ENCODE measurements at regions not wholly inside any gene's neighbourhood (a gene's known extent, or its start where the extent isn't known, plus 50 kb on each side); places are given as distances from the start of the nearest gene placed in this dataset.

DNA sequence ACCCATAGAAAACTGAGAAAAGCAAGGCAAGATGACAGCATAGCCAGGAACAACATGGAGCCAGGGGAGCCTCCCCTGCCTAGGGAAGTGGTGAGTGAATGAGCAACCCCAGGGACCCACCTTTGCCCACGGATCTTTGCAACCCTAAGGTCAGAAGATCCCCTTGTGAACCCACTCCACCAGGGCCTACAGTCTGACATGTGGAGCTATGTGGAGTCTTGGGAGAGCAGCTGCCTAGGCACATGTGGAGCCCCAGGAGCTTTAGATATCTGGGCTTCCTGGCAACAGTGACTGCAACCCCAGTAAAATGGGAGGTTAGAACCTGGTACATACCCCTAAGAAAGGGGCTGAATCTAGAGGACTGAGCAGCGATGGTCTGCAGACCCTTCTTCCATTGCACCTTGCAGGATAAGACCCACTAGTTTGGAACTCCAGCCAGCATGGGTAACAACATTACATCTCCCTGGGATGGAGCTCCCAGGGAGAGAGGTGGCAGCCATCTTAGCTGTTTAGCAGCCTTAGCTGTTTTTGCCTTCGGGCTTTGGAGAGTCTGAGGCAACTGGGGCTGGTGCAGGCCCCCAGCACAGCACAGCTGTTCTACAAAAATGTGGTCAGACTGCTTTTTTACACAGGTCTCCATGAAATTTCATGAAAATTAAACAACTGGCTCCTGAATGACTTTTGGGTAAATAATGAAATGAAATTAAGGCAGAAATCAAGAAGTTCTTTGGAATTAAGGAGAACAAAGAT lies 104.7 kb upstream of the TRIM2 start:
- TF ChIP-seq, protein P1, sequence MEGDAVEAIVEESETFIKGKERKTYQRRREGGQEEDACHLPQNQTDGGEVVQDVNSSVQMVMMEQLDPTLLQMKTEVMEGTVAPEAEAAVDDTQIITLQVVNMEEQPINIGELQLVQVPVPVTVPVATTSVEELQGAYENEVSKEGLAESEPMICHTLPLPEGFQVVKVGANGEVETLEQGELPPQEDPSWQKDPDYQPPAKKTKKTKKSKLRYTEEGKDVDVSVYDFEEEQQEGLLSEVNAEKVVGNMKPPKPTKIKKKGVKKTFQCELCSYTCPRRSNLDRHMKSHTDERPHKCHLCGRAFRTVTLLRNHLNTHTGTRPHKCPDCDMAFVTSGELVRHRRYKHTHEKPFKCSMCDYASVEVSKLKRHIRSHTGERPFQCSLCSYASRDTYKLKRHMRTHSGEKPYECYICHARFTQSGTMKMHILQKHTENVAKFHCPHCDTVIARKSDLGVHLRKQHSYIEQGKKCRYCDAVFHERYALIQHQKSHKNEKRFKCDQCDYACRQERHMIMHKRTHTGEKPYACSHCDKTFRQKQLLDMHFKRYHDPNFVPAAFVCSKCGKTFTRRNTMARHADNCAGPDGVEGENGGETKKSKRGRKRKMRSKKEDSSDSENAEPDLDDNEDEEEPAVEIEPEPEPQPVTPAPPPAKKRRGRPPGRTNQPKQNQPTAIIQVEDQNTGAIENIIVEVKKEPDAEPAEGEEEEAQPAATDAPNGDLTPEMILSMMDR (IDR thresholded peaks at IDR 0.05; ENCODE audit: borderline replicate concordance, extremely low read depth, low read length, poor library complexity, severe bottlenecking) = no peak
- TF ChIP-seq EZH2 (IDR thresholded peaks at IDR 0.05; ENCODE audit: borderline replicate concordance, low read depth, low read length, severe bottlenecking) = no peak
